ENCODE measurements at regions not wholly inside any gene's neighbourhood (a gene's known extent, or its start where the extent isn't known, plus 50 kb on each side); places are given as distances from the start of the nearest gene placed in this dataset.

DNA sequence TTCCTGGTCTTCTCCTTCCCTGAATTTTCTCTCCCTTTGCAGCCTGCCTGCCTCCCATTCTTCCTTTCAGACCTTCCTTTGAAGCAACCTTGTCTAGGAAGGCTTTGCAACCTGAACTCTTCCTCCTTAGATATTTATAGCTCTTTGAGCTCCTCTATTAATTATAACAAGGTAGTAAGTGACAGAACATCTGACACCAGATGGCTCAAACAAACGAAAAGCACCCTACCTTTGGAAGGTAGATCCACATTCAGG lies 57.2 kb upstream of the SLC1A4 start:
- H3K4me2 ChIP-seq (ENCODE audit: insufficient read depth, low read length) = no peak overlapping the region
- no TSS peak for BruUV-seq (replicated peaks)
- H2AFZ ChIP-seq (ENCODE audit: low read depth, low read length) = no peak overlapping the region
- dilution Hi-C loops (cut with MboI; ENCODE audit: extremely low pct_ligation_motif_present, low sequenced_read_pairs) = no loop called here
- TF ChIP-seq POLR2AphosphoS5 (IDR thresholded peaks at IDR 0.05; ENCODE audit: insufficient read depth, low read depth, low read length) (no peak), MYC (IDR thresholded peaks at IDR 0.05; ENCODE audit: low read depth, low read length) (no peak), EZH2 (IDR thresholded peaks at IDR 0.05; ENCODE audit: borderline replicate concordance, low read depth, low read length, severe bottlenecking) (no peak), POLR2A (IDR thresholded peaks at IDR 0.05; ENCODE audit: low read depth, low read length) (no peak), FOS (IDR thresholded peaks at IDR 0.05; ENCODE audit: borderline replicate concordance, insufficient read depth, low read length) (no peak), GATA2 (IDR thresholded peaks at IDR 0.05; ENCODE audit: insufficient read depth, insufficient read length, low read depth, low read length) (no peak), CTCF (IDR thresholded peaks at IDR 0.05; ENCODE audit: extremely low read depth in 1 of 2, insufficient read depth in 1 of 2, low read depth in 1 of 2, low read length in 2 of 2) (no peak), JUN (IDR thresholded peaks at IDR 0.05; ENCODE audit: borderline replicate concordance, insufficient read depth, insufficient read length, low read depth) (no peak)
- TF ChIP-seq, protein P1, sequence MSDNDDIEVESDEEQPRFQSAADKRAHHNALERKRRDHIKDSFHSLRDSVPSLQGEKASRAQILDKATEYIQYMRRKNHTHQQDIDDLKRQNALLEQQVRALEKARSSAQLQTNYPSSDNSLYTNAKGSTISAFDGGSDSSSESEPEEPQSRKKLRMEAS (IDR thresholded peaks at IDR 0.05; ENCODE audit: insufficient read depth, insufficient read length) = no peak
- H3K27me3 ChIP-seq (ENCODE audit: control insufficient read depth in 2 of 2, insufficient read depth in 2 of 2, low read length in 2 of 2) = peaks cover 22 to 28% of the 10 kb centered on the region in 2 experiments
- H3K4me3 ChIP-seq (replicated peaks in 1 of 3; ENCODE audit: insufficient read depth in 1 of 3, low read depth in 1 of 3, low read length in 3 of 3) = no peak overlapping the region
- DNase-seq (ENCODE audit: low read depth, low spot score) (no peak), FAIRE-seq (no peak)
- no peaks in the 10 kb centered on the region for H3K4me1 ChIP-seq (ENCODE audit: control insufficient read depth, extremely low read depth, insufficient read depth, low read length)
- CTCF ChIA-PET = interaction anchor here (1.0 to 1.4 kb wide), 2 partner anchors 14 to 237 kb away, joined by 3 to 6 read pairs; no protein-coding TSS in a partner anchor
- POLR2A ChIA-PET = no interaction called here
- no peak overlapping the region for H3K9ac ChIP-seq (replicated peaks; ENCODE audit: extremely low read depth, insufficient read depth, low read length)
- intact Hi-C loops (cut with micrococcal nuclease) = no loop called here
- H4K20me1 ChIP-seq (replicated peaks; ENCODE audit: control insufficient read depth, extremely low read depth, insufficient read depth, low read length) = no peaks in the 10 kb centered on the region
- H3K9me3 ChIP-seq (replicated peaks; ENCODE audit: control insufficient read depth, insufficient read depth, low read length) = no peaks in the 10 kb centered on the region
- no peaks in the 10 kb centered on the region for H3K36me3 ChIP-seq (ENCODE audit: control insufficient read depth in 2 of 2, extremely low read depth in 1 of 2, insufficient read depth in 2 of 2, low read length in 2 of 2)
- no peaks in the 10 kb centered on the region for H3K9me1 ChIP-seq (replicated peaks; ENCODE audit: control insufficient read depth, extremely low read depth, insufficient read depth, low read length)
- H3K79me2 ChIP-seq (ENCODE audit: control insufficient read depth, insufficient read depth, low read length) = no peaks in the 10 kb centered on the region
- no peak overlapping the region for H3K27ac ChIP-seq (ENCODE audit: insufficient read depth, low read depth, low read length)

Measured in endothelial cell of umbilical vein (primary cell).